NCI-H1092 treated with DMSO at 0.1 percent for 48 hours (cell line): ENCODE measurements at regions not wholly inside any gene's neighbourhood (a gene's known extent, or its start where the extent isn't known, plus 50 kb on each side); places are given as distances from the start of the nearest gene placed in this dataset.
"Not testable (repeated sequence)": the region's sequence is repeated elsewhere in the genome, so short reads cannot be mapped to it uniquely, and the experiment has no call there.

Experiments used
- DNase-seq: peaks from one replicate; lab custom pipeline; 2025; lab: John Stamatoyannopoulos, UW

DNA sequence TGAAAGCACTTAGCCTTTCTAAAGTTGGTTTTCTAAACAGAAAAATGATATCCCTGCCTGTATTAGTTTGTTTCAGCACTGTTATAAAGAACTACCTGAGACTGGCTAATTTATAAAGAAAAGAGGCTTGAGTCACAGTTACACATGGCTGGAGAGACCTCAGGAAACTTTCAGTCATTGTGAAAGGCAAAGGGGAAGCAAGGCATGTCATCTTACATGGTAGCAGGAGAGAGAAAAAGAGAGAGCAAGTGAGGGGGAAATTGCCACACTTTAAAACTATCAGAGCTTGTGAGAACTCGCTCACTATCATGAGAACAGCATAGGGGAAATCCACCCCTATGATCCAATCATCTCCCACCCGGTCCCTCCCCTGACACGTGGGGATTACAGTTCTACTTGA is 64.9 kb downstream of the FAM170A start:
- DNase-seq, result no peak

DNA sequence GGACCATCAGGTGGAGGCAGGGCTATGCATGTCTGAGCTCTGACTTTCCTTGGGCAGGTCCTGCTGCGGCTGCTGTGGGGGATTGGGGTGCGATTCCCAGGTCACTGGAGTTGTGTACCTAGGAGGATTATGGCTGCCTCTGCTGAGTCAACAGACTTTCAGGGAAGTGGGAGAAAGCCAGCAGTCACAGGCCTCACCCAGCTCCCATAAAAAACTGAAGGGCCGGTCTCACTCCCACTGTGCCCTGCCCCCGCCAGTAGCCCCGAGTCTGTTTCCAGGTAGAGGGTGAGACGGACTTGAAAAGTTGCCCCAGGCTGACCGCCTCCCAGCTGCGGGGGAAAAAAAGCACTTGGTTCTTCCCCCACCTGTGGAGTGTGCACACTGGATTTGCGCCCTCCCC is 76.7 kb downstream of the FAM170A start:
- no peak for DNase-seq

DNA sequence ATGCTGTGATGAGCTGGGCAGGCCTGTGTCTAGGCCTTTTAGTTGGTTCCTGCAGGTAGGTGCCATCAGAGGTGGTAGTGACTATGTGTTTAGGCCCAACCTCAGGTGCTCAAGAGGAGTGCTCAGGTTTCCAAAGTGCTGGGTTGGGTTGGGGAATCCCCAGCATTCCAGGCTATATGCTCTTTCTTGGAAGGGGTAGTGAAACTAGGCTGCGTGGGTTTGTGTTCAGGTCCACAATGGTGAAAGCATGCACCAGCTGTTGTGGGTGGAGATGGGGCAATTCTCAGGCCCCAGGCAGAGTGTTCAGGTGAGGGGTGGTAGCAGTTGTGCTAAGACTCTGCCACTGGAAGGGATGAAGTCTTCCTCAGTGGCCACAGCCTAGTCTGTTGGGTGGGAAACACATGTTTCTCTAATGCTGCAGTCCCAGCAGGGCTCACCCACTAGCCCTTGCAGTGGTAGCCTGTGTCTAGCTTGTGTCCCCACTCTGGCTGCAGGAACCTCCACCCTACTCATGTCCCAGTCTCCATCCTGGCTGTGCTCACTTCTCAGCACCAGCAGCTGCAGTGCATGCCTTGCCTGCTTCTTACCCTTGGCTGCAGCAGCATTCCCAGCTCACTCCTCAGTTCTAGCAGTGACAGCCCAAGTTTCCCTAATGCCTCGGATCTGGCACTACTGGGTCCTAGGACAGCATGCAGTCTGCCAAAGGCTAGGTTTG is 78.9 kb downstream of the FAM170A start:
- DNase-seq, result no peak

DNA sequence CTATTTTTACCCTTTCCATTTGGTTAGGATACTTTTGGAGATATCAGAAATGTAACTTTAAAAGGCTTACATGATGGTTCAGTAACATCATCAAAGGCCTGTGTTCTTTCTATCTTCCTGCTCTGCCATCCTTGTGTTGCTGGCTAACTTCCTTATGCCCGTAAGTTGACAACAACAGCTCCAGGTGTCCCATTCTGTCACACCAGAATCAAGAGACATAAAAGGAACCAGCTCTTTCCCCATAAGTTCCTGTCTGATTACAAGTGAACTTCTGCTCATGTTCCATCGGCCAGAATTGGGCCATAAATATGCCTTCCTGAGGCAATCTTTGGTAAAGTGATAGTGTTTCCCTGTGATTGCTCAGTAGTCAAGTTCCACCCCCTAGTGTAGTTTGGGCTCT is 92.4 kb downstream of the FAM170A start:
- DNase-seq, result no peak

DNA sequence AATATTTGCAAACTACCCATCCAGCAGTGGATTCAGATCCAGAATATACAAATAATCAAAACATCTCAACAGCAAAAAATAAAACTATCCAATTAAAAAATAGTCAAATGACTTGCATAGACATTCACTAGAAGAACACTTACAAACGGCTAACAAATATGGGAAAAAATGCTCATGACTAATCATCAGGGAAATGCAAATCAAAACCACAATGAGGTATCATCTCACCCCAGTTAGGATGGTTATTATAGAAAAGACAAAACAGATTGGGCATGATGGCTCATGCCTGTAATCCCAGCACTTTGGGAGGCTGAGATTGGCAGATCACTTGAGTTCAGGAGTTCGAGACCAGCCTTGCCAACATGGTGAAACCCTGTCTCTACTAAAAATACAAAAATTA is 95.9 kb downstream of the FAM170A start:
- DNase-seq, result not testable (repeated sequence)

DNA sequence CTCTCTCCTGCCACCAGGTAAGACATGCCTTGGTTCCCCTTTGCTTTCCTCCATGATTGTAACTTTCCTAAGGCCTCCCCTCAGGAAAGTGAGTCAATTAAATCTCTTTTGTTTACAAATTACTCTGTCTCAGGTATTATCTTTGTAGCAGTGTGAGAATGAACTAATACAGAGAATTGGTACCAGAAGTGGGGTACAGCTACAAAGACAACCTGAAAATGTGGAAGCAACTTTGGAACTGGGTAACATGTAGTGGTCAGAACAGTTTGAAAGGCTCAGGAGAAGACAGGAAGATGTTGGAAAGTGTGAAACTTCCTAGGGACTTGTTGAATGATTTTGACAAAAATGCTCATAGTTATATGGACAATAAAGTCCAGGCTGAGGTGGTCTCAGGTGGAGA is 97.2 kb downstream of the FAM170A start:
- DNase-seq, result no peak

DNA sequence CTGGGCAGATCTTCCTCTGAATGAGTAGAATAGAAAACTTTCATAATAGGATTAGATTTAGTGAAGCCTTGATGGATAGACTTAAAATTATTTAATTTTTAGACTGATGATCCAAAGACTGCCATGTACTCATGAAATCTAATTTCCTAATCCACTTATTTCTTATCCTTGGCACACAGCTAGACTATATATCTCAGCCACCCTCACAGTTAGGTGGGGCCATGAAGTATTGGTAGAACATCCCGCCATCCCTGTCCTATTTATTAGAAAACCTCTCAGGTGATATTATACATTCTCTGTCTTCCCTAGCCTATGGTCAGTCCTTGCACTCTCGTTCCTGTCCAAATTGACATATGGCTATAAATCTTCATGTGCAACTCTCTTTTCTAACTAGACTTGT is 110.9 kb downstream of the FAM170A start:
- DNase-seq, result no peak

DNA sequence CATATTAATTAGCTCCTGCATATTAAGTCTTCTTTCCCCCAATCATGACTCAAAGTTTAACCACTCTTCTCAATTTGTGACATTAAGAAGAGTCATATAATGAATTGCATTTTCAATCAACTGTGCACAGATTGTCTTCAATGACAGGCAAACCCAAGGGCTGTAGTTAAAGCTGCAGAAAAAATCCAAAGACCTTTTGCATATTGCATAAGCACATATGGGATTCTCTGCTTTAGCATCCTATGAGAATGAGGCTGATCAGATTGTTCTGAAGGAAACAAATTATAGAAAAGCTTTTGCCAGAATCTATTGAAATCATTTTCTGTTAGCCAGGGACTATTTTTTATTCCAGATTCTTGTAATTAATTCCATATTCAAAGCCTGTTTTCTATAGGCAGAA is 112.3 kb downstream of the FAM170A start:
- DNase-seq, result no peak

DNA sequence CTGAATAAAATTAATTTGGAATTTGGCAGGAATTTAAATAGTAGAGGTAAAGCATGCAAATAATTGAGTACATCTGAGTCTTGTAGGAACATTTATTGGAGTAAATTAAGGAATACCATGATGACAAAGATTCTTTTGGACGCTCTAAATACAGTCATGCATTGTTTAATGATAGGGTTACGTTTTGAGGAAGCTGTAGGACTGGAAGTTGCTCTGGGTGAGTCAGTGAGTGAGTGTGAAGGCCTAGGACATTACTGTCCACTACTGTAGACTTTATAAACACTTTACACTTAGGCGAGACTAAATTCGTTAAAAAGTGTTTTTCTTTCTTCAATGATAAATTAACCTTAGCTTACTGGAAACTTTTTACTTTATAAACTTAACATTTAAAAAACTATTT is 113.0 kb downstream of the FAM170A start:
- no peak for DNase-seq

DNA sequence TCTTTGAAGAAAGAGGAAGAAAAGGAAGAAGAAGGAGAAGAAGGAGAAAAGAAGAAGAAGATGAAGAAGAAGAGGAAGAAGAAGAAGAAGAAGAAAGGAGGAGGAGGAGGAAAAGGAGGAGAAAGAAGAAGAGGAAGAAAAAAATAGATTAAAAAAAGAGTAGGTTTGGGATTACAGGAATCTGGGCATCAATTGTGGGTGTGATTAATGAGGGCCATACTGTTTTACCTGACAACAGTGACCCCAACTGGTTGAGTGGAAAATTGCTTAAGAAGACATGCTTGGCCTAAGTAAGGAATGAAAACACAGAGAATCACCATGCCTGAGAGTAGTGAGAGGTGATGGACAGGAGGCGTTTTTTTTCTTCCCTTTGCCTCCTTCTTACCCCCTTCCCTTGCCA is 114.6 kb downstream of the FAM170A start:
- no peak for DNase-seq

DNA sequence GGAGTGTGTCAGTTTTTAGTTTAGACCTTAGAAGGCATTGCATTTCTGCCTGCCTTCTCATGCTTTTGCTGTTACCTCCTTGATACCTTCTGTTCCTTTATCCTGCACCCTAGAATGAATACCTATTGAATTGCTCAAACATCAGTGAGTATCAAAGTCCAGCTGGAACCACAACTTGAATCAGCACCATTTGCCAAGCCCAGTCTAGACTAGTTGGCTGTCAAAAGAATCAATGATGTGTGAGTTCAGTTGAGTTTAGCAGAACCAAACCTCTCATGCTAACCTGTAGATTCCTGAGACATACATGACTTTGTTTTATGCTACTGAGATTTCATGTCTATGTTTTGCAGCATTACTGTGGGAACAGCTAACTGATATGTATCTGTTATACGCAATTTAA is 116.6 kb downstream of the FAM170A start:
- no peak for DNase-seq

DNA sequence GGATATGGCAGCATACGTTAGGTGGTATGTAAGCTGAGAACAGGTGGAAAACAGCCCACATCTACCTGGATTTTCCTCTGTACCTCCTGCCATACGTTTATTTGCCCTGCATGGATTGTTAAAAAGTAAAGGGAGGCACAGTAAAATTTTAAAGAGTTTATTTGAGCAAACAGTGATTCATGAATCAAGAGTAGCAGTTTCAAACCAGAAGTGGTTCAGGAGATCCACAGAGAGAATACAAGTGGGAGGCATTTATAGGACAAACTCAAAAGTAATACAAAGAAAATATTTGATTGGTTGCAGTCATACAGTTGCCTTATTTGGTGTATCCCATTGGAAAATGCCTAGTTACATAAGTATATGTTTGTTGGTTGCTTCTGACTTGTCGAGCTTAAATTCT is 117.6 kb downstream of the FAM170A start:
- DNase-seq, result no peak

DNA sequence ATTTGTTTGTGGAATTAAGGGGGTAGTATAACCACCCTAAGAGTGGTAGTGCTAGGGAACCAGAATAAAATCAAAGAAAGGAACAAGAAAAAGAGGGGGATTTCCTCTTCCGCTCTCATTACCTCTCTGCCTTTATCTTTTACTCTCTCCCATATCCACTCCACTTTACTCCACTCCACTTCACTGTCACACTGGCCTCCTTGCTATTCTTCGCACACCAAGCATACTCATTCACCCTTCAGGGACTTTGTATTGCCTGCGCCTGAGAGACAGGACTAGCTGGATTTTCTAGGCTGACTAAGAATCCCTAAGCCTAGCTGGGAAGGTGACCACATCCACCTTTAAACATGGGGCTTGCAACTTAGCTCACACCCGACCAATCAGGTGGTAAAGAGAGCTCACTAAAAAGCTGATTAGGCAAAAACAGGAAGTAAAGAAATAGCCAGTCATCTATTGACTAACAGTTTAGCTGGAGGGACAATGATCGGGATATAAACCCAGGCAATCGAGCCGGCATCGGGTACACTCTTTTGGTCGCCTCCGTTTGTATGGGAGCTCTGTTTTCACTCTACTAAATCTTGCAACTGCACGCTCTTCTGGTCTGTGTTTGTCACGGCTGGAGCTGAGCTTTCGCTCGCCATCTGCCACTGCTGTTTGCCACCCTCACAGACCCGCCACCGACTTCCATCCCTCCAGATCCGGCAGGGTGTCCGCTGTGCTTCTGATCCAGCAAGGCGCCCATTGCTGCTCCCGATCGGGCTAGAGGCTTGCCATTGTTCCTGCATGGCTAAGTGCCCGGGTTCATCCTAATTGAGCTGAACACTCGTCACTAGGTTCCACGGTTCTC is 121.8 kb downstream of the FAM170A start:
- DNase-seq, result no peak

DNA sequence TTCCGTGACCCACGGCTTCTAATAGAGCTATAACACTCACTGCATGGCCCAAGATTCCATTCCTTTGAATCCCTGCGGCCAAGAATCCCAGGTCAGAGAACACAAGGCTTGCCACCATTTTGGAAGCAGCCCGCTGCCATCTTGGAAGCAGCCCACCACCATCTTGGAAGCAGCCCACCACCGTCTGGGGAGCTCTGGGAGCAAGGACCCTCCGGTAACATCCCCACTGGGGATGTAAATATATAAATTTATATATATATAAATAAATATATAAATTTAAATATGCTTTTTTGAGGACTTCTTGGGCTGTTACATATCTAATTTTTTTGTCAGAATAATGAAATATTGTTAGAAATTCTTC is 122.4 kb downstream of the FAM170A start:
- no peak for DNase-seq

DNA sequence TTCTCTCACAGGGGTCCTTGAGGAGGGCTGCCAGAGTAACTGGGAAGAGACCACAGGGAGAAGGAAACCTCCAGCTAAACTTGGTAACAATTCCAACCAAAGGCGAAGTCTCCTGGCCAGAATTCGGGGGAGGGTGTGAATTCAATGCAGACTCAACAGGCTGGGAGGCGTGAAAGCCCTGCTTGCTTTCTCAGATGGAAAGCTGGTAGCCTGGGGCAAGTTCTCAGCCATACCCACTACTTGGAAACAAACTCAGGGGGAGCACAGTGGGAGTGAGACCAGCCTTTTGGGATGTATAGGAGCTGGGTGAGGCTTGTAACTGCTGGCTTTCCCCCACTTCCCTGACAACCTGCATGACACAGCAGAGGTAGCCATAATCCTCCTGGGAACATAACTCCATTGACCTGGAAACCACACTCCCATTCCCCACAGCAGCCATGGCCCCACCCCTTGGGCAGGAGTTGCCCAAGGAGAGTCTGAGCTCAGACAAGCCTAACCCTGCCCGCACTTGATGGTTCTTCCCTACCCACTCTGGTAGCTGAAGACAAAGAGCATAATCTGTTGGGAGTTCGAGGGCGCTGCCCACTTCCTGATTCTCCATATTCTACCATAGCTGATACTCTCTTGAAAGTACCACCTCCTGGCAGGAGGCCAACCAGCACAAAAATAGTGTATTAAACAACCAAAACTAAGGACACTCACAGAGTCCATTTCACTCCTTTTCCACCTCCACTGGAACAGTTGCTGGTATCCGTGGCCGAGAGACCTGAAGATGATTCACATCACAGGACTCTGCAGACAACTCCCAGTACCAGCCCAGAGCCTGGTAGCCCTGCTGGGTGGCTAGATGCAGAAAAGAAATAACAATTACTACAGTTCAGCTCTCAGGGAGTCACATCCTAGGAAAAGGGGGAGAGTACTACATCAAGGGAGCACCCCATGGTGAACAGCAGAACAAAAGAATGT is 123.8 kb downstream of the FAM170A start:
- DNase-seq, result no peak

DNA sequence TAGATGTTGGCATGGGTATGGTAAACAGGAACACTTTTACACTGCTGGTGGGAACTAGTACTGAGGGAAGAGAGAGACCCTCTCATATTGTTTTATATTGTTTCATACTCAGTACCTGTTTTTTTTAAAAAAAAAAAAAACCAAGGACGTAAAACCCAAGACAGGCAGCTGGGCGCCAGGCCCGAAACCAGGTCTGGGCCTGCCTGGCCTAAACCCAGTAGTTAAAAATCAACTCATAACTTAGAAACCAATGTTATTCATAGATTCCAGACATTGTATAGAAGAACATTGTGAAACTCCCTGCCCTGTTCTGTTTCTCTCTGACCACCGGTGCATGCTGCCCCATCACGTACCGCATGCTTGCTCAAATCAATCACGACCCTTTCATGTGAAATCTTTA is 125.5 kb downstream of the FAM170A start:
- DNase-seq, result not testable (repeated sequence)

DNA sequence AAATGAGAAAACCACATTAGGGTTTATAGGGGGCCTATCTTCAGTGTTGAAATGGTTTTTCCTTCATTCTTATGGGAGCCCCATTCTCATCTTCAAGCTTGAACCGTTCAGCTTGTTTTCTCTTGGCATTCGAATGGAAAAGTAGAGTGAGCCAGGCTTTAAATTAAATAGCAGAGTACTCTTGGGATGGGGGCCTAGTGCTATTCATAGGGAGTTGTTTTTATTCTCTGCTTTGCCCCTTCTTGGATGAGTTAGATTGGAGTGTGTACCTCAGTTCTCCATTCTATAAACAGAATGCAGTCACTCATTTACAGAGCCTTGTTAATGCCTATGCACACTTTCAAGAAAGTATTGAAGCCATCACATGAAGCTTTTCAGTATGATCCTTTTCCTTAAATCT is 127.9 kb downstream of the FAM170A start:
- no peak for DNase-seq

DNA sequence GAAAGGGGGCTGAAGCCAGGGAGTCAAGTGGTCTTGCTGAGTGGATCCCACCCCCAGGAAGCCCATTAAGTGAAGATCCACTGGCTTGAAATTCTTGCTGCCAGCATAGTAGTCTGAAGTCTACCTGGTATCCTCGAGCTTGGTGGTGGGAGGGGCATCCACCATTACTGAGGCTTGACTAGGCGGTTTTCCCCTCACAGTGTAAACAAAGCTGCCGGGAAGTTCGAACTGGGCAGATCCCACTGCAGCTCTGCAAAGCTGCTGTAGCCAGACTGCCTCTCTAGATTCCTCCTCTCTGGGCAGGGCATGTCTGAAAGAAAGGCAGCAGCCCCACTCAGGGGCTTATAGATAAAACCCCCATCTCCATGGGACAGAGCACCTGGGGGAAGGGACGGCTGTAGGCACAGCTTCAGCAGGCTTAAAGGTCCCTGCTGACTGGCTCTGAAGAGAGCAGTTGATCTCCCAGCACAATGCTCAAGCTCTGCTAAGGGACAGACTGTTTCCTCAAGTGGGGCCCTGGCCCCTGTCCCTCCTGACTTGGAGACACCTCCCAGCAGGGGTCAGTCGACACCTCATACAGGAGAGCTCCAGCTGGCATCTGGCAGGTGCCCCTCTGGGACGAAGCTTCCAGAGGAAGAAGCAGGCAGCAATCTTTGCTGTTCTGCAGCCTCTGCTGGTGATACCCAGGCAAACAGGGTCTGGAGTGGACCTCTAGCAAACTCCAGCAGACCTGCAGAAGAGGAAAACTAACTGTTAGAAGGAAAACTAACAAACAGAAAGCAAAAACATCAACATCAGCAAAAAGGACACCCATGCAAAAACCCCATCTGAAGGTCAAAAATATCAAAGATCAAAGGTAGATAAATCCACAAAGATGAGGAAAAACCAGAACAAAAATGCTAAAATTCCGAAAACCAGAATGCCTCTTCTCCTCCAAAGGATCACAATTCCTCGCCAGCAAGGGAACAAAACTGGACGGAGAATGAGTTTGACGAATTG is 140.6 kb downstream of the FAM170A start:
- not testable (repeated sequence) for DNase-seq

DNA sequence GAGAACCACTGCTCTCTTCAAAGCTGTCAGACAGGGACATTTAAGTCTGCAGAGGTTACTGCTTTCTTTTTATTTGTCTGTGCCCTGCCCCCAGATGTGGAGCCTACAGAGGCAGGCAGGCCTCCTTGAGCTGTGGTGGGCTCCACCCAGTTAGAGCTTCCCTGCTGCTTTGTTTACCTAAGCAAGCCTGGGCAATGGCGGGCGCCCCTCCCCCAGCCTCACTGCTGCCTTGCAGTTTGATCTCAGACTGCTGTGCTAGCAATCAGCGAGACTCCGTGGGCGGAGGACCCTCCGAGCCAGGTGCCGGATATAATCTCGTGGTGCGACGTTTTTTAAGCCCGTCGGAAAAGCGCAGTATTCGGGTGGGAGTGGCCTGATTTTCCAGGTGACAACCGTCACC is 150.8 kb downstream of the FAM170A start:
- not testable (repeated sequence) for DNase-seq

DNA sequence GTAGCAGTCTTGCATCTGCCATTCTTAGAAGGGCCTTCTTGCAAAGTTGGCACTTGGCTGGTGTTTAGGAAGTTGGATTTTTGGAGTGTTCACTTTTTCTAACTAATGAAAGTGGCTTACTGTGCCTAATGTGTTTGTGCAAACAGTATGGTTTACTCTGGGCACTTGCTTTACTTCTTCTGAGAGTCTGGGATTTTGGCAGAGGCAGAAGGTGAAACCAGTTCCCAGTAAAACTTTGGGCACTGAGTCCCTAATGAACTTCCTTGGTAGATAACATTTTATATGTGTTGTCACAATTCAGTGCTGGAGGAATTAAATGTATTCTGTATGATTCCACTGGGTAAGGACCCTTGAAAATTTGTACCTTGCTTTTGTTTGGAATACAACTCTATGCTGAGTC is 155.7 kb downstream of the FAM170A start:
- DNase-seq, result no peak

DNA sequence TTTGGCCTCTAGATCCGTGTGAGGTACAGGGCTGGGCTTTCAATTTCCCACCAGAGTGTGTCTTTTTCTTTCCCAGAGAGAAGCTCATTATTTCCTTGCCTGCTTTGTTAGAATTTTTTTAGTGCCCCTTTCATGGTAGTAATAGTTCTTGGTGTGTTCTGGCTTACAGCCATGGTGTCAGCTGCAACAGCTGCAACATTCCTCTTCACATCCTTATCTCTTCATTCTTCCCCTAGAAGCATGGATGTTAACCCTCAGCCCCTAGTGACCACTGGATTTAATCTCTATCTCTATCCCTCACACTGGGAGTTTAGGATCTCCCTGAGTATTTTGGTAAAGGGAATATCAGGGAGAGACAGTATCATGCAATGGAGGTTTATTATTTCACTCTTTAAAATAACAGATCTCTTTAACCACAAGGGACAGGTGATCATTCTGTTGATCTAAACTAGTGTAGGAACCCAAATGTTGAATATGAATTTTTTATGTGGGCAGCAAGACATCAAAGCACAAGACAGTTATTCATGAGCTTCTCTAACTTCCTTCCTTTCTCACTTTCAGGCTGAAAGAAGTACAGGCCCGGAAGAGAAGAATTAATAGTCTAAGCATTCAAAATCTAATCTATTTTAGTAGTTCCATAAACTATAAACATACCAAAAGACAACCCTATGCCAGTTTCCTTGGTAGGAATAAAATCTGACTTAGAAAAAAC is 160.2 kb downstream of the FAM170A start:
- DNase-seq, result no peak
